Activated T-helper 9 cell treated with anti-CD3 and anti-CD28 coated beads, Interleukin-2, amount 50 U/mL, for 16 hours (primary cell): ENCODE measurements at regions not wholly inside any gene's neighbourhood (a gene's known extent, or its start where the extent isn't known, plus 50 kb on each side); places are given as distances from the start of the nearest gene placed in this dataset.
"Not testable (repeated sequence)": the region's sequence is repeated elsewhere in the genome, so short reads cannot be mapped to it uniquely, and the experiment has no call there.

ENCODE experiments used
- DNase-seq: peaks from one replicate; pipeline ENCODE4 v3.0.0-alpha.2; 2020; ENCODE audit warnings: low read depth

- no peak for DNase-seq
These were observed 357.2 kb downstream of the DLEU7 start for GRCh38 chr13:50485979-50486935.

DNA sequence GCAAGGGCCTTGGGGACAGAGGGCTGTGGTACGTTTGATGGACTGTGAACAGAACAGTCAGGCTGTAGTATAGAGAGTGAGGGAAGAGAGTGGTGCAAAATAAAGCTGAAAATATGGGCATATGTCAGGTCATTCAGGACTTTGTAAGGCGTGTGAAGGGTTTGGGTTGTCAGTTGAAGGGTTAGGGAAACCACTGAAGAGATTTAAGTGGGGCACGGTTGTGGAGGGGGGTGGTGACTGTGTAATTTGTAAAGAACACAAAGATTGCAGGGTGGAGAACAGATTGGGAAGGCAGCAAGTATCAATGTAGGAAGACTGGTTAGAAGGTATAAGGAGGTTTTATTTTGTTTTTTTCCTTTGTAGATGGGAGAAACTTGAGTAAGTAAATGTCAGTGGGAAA, 349.8 kb downstream of the DLEU7 start:
- no peak for DNase-seq

DNA sequence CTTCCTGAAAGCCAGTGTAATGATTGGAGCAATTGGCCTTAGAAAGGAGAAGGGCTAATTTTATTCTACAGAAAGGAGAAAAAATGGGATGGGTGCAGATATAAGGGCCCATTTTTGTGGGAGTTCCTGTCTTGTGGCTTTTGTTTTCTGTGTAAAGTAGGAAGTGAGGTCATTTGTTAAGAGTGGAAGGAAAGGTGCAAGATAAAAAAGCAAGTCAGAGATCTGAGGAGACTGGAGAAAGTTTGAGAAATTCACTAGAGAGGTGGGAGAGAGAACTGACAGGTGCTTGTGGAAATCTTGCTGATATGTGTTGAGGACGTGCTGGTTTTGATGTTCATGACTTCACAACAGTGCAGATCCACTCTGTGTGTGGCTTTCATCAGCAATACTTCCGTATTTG, 349.4 kb downstream of the DLEU7 start:
- DNase-seq: no peak

DNA sequence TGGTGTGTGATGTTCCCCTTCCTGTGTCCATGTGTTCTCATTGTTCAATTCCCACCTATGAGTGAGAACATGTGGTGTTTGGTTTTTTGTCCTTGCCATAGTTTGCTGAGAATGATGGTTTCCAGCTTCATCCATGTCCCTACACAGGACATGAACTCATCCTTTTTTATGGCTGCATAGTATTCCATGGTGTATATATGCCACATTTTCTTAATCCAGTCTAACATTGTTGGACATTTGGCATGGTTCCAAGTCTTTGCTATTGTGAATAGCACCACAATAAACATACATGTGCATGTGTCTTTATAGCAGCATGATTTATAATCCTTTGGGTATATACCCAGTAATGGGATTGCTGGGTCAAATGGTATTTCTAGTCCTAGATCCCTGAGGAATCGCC, 340.3 kb downstream of the DLEU7 start:
- not testable (repeated sequence) for DNase-seq

DNA sequence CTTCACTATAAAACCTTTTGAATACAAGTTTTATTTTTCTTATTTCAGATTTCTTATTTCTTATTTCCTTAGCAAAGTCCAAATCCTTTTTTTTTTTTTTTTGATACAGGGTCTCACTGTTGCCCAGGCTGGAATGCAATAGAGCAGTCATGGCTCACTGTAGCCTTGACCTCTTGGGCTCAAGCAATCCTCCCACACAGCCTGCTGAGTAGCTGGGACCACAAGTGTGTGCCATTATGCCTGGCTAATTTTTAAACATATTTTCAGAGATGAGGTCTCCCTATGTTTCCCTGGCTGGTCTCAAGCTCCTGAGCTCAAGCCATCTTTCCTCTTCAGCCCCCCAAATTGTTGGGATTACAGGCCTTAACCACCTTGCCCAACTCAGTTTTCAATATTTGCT, 334.3 kb downstream of the DLEU7 start:
- no peak for DNase-seq

GRCh38 chr13:50509771-50510441, 333.6 kb downstream of the DLEU7 start:
- no peak for DNase-seq

- DNase-seq: not testable (repeated sequence)
These were observed 332.5 kb downstream of the DLEU7 start for GRCh38 chr13:50510885-50511545.

DNA sequence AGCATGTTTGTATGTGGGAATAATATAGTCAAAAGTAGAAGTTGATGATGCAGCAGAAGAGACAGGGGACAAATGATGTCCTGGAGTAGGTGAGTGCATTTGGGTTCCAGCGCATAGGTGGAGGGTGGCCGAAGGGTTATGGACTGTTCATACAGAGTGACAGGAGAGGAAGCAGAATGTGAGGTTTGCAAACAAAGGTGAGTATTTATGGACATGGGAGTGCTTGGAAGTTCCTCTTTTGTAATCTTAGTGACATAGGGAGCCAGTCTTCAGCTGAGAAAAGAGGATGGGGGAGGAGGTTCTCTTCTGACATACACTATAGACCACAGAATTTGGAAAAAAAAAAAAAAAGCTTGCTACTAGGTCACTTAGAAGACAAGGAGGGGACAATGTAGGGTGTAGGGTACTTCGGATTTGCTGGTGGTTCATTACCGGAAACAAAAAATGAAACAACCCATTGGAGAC, 331.6 kb downstream of the DLEU7 start:
- DNase-seq: no peak

- peak; percentile 16 for DNase-seq
These were observed 330.8 kb downstream of the DLEU7 start for GRCh38 chr13:50512474-50513299.

- DNase-seq: no peak
These were observed 330.1 kb downstream of the DLEU7 start for GRCh38 chr13:50513300-50513877.

GRCh38 chr13:50514249-50514648, 329.2 kb downstream of the DLEU7 start:
- DNase-seq: no peak

- DNase-seq: no peak
These were observed 325.4 kb downstream of the DLEU7 start for GRCh38 chr13:50518131-50518530.

- no peak for DNase-seq
These were observed 324.7 kb downstream of the DLEU7 start for GRCh38 chr13:50518781-50519201.

DNA sequence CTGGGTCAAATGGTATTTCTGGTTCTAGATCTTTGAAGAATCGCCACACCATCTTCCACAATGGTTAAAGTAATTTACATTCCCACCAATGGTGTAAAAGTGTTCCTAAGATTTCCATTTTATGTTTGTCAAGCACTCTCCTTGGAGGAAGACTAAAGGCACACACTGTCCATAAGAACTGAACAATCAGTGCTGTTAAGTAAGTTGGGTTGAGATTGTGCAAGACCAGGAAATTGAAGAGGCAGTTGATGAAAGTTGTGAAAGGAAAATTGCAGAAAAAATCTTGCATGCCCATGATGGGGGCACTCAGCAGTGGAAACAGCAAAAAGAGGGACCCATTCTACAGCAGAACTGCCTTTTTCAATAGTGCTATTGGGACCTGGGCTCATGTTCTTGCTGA, 323.6 kb downstream of the DLEU7 start:
- DNase-seq: no peak

GRCh38 chr13:50521006-50521830, 322.3 kb downstream of the DLEU7 start:
- DNase-seq: no peak

DNA sequence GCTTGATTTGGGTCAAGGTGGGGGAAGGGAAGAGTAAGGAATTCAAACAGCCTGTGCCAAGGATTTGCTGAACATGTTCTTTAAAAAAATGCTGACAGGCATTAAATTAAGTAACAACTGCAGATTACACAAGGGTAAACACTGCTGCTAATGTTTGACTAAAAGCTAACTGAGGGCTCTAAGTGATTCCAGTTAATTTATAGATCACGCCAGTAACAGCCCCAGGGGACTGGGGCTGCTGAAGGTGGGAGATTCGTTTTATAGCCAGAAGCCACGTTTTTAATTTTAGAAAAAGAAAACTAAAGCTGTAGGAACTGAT, 321.7 kb downstream of the DLEU7 start:
- no peak for DNase-seq

DNA sequence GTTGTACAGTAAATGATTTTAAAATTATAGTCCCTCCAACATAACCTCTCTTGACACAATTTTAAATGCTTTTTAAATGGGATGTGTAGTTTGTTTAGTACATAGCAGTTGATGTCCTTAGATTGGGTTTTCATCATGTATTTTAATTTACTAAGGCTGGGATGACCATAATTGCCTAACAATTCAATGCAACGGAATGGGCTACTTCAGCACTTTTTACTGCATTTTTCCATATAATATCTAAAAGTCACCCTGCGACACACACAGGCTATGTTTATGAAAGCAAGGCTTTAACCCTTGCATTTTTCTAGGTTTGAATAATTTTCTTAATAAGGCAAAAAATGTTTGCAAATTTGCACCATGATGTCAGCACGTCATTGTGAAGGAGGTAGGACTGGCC, 321.0 kb downstream of the DLEU7 start:
- DNase-seq: no peak

GRCh38 chr13:50523307-50523706, 320.2 kb downstream of the DLEU7 start:
- no peak for DNase-seq

GRCh38 chr13:50524560-50524959, 318.9 kb downstream of the DLEU7 start:
- no peak for DNase-seq

GRCh38 chr13:50526661-50527071, 316.8 kb downstream of the DLEU7 start:
- DNase-seq: no peak

DNA sequence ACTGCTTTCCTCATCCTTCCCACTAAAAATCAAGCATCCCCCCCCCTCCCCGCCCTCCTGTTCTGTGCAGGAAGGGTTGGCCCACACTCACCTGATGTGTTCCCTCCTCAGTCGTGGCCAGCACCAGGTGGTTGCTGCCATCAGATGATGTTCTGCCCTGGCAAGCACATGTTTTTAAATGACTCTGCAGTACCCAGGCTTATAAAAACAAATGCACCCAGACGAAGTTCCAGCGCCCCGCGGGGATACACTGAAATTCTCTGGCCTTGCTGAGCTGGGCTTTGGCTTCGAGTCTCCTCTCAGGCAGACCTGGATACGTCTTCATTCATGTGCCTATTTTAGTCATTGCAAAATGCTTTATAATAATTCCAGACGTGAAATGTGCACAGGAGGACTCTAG, 316.3 kb downstream of the DLEU7 start:
- DNase-seq: no peak
